ENCODE measurements at regions not wholly inside any gene's neighbourhood (a gene's known extent, or its start where the extent isn't known, plus 50 kb on each side); places are given as distances from the start of the nearest gene placed in this dataset.
A peak's percentile ranks its signal among the peaks of the same experiment; 100 is the strongest.

DNA sequence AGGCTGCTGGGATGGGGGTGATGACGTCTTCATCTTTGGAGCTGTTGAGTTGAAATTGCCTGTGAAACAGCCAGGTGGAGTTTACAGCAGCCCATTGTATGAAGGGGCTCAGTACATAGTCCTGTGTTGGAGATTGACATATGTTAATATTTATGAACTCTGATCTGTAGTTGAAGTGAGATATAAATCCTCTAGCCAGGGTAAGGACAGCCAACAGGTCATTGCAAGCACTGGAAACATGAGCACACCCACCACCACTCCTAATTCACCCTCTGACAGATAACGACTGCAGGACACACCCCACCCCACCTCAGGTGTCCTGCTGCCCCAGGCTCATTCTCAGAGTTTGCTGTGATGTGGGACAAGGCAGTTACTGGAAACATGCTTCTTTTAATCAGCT, 112.4 kb upstream of the TRIB2 start:
- TF ChIP-seq, protein P1, sequence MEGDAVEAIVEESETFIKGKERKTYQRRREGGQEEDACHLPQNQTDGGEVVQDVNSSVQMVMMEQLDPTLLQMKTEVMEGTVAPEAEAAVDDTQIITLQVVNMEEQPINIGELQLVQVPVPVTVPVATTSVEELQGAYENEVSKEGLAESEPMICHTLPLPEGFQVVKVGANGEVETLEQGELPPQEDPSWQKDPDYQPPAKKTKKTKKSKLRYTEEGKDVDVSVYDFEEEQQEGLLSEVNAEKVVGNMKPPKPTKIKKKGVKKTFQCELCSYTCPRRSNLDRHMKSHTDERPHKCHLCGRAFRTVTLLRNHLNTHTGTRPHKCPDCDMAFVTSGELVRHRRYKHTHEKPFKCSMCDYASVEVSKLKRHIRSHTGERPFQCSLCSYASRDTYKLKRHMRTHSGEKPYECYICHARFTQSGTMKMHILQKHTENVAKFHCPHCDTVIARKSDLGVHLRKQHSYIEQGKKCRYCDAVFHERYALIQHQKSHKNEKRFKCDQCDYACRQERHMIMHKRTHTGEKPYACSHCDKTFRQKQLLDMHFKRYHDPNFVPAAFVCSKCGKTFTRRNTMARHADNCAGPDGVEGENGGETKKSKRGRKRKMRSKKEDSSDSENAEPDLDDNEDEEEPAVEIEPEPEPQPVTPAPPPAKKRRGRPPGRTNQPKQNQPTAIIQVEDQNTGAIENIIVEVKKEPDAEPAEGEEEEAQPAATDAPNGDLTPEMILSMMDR (IDR thresholded peaks at IDR 0.05): peak in 1 of 7 experiments; percentile 9
- no peak for TF ChIP-seq POLR2A (IDR thresholded peaks at IDR 0.05)
- no peaks in the 10 kb centered on the region for H3K36me3 ChIP-seq (replicated peaks in 1 of 2; ENCODE audit: insufficient read depth in 1 of 2, low read depth in 2 of 2)
- intact Hi-C loops (cut with DNase I): no loop called here
- ATAC-seq (no peak), DNase-seq (no peak)
- no peak overlapping the region for H3K27ac ChIP-seq
- H3K9me3 ChIP-seq: no peaks in the 10 kb centered on the region
- H3K4me3 ChIP-seq: no peak overlapping the region
- no peaks in the 10 kb centered on the region for H3K27me3 ChIP-seq
- no peaks in the 10 kb centered on the region for H3K4me1 ChIP-seq
- WGBS, 2 donors: 32 to 33% methylated on average over 2 of the region's 2 CpGs

DNA sequence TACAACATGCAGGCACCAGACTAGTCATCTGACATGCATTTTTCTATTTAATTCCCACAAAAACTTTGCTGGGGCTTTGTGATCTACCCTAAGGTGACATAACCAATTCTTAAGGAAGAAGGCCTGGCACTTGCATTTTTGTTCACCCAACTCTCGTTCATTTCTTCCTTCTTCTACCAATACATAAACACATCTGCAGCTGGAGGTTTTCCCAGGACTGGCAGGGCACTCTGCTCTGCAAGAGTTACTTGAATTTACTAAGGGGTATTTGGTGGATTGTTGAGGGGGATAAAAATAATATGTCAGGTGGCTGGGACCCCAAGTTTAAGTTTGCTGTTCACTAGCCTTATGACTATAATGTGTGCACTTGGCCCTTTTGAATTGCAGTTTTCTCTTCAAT, 111.4 kb upstream of the TRIB2 start:
- DNase-seq (peak in 2 of 4 donors; percentile 31 to 56), ATAC-seq (no peak)
- no peak overlapping the region for H3K4me3 ChIP-seq
- TF ChIP-seq, protein P1 (IDR thresholded peaks at IDR 0.05): no peak
- no peak for TF ChIP-seq POLR2A (IDR thresholded peaks at IDR 0.05)
- no peaks in the 10 kb centered on the region for H3K9me3 ChIP-seq
- H3K27ac ChIP-seq: no peak overlapping the region
- intact Hi-C loops (cut with DNase I): no loop called here
- no peaks in the 10 kb centered on the region for H3K4me1 ChIP-seq
- no peaks in the 10 kb centered on the region for H3K27me3 ChIP-seq
- no peaks in the 10 kb centered on the region for H3K36me3 ChIP-seq (replicated peaks in 1 of 2; ENCODE audit: insufficient read depth in 1 of 2, low read depth in 2 of 2)
- 40 to 54% methylated on average over 1 of the region's 1 CpG for WGBS, 2 donors

DNA sequence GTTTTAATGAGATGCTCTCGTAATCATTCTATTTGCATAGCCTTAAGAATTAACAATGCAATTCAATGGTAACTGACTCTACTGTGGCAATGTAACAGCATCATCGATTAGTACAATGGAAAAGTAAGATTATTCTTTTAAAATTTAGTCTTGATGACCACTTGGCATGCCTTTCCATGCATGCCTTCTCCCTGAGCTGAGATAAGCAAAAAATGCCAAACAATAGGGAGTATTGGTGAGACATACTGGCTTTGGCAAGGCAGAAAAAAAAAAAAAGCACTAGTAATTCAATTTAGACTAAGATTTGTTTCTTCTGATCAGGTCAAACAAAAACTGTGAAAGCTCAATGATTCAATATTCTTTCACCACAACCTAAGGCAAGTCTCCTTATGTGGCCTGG, 110.8 kb upstream of the TRIB2 start:
- no peaks in the 10 kb centered on the region for H3K36me3 ChIP-seq (replicated peaks in 1 of 2; ENCODE audit: insufficient read depth in 1 of 2, low read depth in 2 of 2)
- WGBS, 2 donors: 35 to 49% methylated on average over 2 of the region's 2 CpGs
- no peak for TF ChIP-seq POLR2A (IDR thresholded peaks at IDR 0.05)
- TF ChIP-seq, protein P1 (IDR thresholded peaks at IDR 0.05): no peak
- H3K27me3 ChIP-seq: no peaks in the 10 kb centered on the region
- H3K4me1 ChIP-seq: no peaks in the 10 kb centered on the region
- intact Hi-C loops (cut with DNase I): no loop called here
- no peak for DNase-seq
- no peaks in the 10 kb centered on the region for H3K9me3 ChIP-seq
- no peak for ATAC-seq
- H3K4me3 ChIP-seq: no peak overlapping the region
- H3K27ac ChIP-seq: no peak overlapping the region

DNA sequence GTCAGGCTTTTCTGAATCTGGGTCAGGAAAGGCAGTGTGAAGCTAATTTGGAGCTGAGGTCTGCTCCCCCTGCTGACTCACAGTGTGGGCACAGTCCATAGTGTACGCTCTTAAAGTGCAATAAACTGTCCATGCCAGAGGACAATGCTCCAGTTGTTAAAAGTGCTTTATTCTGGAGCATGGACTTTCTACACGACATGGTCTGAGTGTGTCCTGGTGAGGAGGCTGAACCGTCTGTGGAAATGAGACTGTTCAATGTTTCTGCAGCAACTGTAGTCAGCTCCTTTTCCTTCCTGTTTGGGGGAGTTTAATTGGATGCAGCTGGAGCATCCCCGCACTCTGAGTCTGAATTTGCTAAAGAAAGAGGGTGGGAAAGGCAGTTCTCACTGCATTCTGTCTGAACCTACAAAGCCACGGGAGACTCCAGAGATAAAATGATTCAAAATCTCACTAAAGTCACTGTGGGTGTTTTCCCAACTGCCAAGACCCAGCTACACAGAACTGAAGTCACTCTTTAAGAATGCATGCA, 110.2 kb upstream of the TRIB2 start:
- no peaks in the 10 kb centered on the region for H3K27me3 ChIP-seq
- no peaks in the 10 kb centered on the region for H3K36me3 ChIP-seq (replicated peaks in 1 of 2; ENCODE audit: insufficient read depth in 1 of 2, low read depth in 2 of 2)
- no peaks in the 10 kb centered on the region for H3K9me3 ChIP-seq
- DNase-seq: no peak
- WGBS, 2 donors: 59 to 70% methylated on average over 5 of the region's 5 CpGs
- no peak overlapping the region for H3K4me3 ChIP-seq
- no peaks in the 10 kb centered on the region for H3K4me1 ChIP-seq
- TF ChIP-seq POLR2A (IDR thresholded peaks at IDR 0.05): no peak
- TF ChIP-seq, protein P1 (IDR thresholded peaks at IDR 0.05): no peak
- no peak overlapping the region for H3K27ac ChIP-seq
- no peak for ATAC-seq
- intact Hi-C loops (cut with DNase I): no loop called here

DNA sequence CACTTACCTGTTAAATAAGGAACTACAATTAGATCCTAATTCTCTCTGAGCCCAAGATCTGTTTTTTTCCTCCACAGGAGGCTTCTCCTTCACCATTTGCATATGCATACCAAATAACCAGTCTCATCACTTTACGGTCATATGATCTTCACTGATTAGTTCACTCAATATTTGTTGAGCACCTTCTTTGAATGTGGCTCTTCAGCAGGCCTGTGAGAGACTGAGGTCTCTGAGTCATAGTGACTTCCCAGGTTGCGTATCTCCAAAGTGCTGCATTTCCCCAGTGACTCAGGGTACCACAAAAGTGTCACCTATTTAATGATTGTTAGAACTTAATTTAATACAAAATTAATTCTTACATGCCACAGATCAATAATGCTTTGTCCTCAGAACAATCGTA, 108.8 kb upstream of the TRIB2 start:
- WGBS, 2 donors: 88 to 94% methylated on average over 3 of the region's 3 CpGs
- TF ChIP-seq, protein P1 (IDR thresholded peaks at IDR 0.05): no peak
- no peak for TF ChIP-seq POLR2A (IDR thresholded peaks at IDR 0.05)

More for the DNA sequence above, 108.8 kb upstream of the TRIB2 start:
- no peaks in the 10 kb centered on the region for H3K36me3 ChIP-seq (replicated peaks in 1 of 2; ENCODE audit: insufficient read depth in 1 of 2, low read depth in 2 of 2)
- no peaks in the 10 kb centered on the region for H3K9me3 ChIP-seq
- no peak overlapping the region for H3K4me3 ChIP-seq
- H3K4me1 ChIP-seq: no peaks in the 10 kb centered on the region
- intact Hi-C loops (cut with DNase I): no loop called here
- DNase-seq (no peak), ATAC-seq (no peak)
- no peak overlapping the region for H3K27ac ChIP-seq
- H3K27me3 ChIP-seq: no peaks in the 10 kb centered on the region
